NCI-H2227 (cell line): ENCODE measurements at regions not wholly inside any gene's neighbourhood (a gene's known extent, or its start where the extent isn't known, plus 50 kb on each side); places are given as distances from the start of the nearest gene placed in this dataset.
A peak's percentile ranks its signal among the peaks of the same experiment; 100 is the strongest.

Experiments
- DNase-seq: peaks from one replicate; lab custom pipeline; 2025; ENCODE audit not compliant: unreplicated experiment; lab: John Stamatoyannopoulos, UW

- DNase-seq: no peak
Measured at GRCh38 chr6:12504325-12504966, 212.1 kb upstream of the PHACTR1 start.

GRCh38 chr6:12505486-12505885 lies 211.1 kb upstream of the PHACTR1 start:
- no peak for DNase-seq

GRCh38 chr6:12506159-12506558 lies 210.4 kb upstream of the PHACTR1 start:
- DNase-seq: no peak

GRCh38 chr6:12507636-12508035 lies 208.9 kb upstream of the PHACTR1 start:
- no peak for DNase-seq

GRCh38 chr6:12508553-12508952 lies 208.0 kb upstream of the PHACTR1 start:
- no peak for DNase-seq

GRCh38 chr6:12509060-12509459 lies 207.5 kb upstream of the PHACTR1 start:
- DNase-seq: no peak

- DNase-seq: peak; percentile 3
Measured at GRCh38 chr6:12516070-12516469, 200.5 kb upstream of the PHACTR1 start.

GRCh38 chr6:12522347-12522746 lies 194.2 kb upstream of the PHACTR1 start:
- no peak for DNase-seq

GRCh38 chr6:12523726-12524125 lies 192.8 kb upstream of the PHACTR1 start:
- DNase-seq: no peak

GRCh38 chr6:12525276-12525675 lies 191.3 kb upstream of the PHACTR1 start:
- DNase-seq: no peak

- no peak for DNase-seq
Measured at GRCh38 chr6:12527339-12527738, 189.2 kb upstream of the PHACTR1 start.

- DNase-seq: no peak
Measured at GRCh38 chr6:12528136-12528535, 188.4 kb upstream of the PHACTR1 start.

GRCh38 chr6:12528581-12529363 lies 187.8 kb upstream of the PHACTR1 start:
- DNase-seq: no peak

GRCh38 chr6:12529364-12530019 lies 187.1 kb upstream of the PHACTR1 start:
- DNase-seq: no peak

- DNase-seq: no peak
Measured at GRCh38 chr6:12530345-12530744, 186.2 kb upstream of the PHACTR1 start.

GRCh38 chr6:12533586-12533985 lies 183.0 kb upstream of the PHACTR1 start:
- DNase-seq: no peak

GRCh38 chr6:12534069-12534853 lies 182.3 kb upstream of the PHACTR1 start:
- no peak for DNase-seq

- DNase-seq: no peak
Measured at GRCh38 chr6:12535586-12536314, 180.8 kb upstream of the PHACTR1 start.

- no peak for DNase-seq
Measured at GRCh38 chr6:12536416-12536815, 180.2 kb upstream of the PHACTR1 start.

- no peak for DNase-seq
Measured at GRCh38 chr6:12537389-12537788, 179.2 kb upstream of the PHACTR1 start.

- no peak for DNase-seq
Measured at GRCh38 chr6:12538881-12539357, 177.6 kb upstream of the PHACTR1 start.
